ENCODE measurements at regions not wholly inside any gene's neighbourhood (a gene's known extent, or its start where the extent isn't known, plus 50 kb on each side); places are given as distances from the start of the nearest gene placed in this dataset.

DNA sequence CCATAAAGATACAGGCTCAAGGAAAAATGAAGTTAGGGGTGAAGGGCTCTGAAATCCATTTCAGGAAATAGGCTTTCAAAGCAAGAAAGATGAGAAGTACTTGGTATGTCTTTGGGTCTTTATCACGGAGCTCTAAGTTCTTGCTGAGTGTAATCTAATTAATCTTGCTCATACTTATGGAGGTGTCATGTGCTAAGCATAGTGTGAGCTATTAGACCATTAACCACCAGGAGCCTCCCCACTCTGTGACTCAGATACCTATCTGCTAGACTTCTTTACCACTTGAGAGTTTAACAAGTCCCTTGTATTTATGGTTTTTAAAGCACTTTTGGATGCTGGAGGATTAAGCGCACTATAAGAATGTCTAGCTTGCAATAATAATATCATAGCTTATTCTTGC, 678.7 kb downstream of the EPHA4 start:
- TF ChIP-seq POLR2A (IDR thresholded peaks at IDR 0.05): no peak
- TF ChIP-seq, protein P1, sequence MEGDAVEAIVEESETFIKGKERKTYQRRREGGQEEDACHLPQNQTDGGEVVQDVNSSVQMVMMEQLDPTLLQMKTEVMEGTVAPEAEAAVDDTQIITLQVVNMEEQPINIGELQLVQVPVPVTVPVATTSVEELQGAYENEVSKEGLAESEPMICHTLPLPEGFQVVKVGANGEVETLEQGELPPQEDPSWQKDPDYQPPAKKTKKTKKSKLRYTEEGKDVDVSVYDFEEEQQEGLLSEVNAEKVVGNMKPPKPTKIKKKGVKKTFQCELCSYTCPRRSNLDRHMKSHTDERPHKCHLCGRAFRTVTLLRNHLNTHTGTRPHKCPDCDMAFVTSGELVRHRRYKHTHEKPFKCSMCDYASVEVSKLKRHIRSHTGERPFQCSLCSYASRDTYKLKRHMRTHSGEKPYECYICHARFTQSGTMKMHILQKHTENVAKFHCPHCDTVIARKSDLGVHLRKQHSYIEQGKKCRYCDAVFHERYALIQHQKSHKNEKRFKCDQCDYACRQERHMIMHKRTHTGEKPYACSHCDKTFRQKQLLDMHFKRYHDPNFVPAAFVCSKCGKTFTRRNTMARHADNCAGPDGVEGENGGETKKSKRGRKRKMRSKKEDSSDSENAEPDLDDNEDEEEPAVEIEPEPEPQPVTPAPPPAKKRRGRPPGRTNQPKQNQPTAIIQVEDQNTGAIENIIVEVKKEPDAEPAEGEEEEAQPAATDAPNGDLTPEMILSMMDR (IDR thresholded peaks at IDR 0.05): no peak
- TF ChIP-seq POLR2AphosphoS5 (IDR thresholded peaks at IDR 0.05; ENCODE audit: insufficient read depth in 1 of 2, low read depth in 1 of 2): no peak
- Histone ChIP-seq H3K9me3 (no peaks in the 10 kb centered on the region), H3K4me3 (no peak overlapping the region), H3K4me1 (no peaks in the 10 kb centered on the region), H3K36me3 (no peaks in the 10 kb centered on the region), H3K27me3 (no peaks in the 10 kb centered on the region), H3K27ac (no peak overlapping the region)
- no peak for DNase-seq (ENCODE audit: extremely low spot score in 2 of 2)
- intact Hi-C loops (cut with DNase I): no loop called here

DNA sequence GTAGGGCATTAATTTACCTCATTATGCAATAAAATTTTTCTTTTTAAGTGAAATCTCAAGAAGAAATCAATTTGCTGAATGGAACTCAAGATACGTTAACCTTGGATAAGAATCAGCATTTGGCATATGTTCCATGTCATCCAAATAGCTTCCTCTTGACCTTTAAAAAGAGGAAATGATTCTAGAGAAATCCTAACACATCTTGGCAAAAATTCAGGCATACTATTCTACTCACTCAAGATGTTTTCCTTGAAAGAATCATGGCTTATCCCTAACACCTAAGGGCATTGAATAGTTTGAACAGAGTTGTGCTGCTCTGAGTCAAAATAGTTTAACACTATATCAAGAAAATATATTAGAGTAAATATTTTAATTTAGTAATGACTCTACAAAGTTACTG, 678.0 kb downstream of the EPHA4 start:
- H3K9me3 ChIP-seq: no peaks in the 10 kb centered on the region
- intact Hi-C loops (cut with DNase I): no loop called here
- TF ChIP-seq POLR2AphosphoS5 (IDR thresholded peaks at IDR 0.05; ENCODE audit: insufficient read depth in 1 of 2, low read depth in 1 of 2): no peak
- no peak for TF ChIP-seq POLR2A (IDR thresholded peaks at IDR 0.05)
- TF ChIP-seq, protein P1 (IDR thresholded peaks at IDR 0.05): no peak

GRCh38 chr2:220899492-220899891, 672.6 kb downstream of the EPHA4 start:
- TF ChIP-seq POLR2AphosphoS5 (IDR thresholded peaks at IDR 0.05; ENCODE audit: insufficient read depth in 1 of 2, low read depth in 1 of 2): no peak
- no peak for TF ChIP-seq POLR2A (IDR thresholded peaks at IDR 0.05)
- TF ChIP-seq, protein P1 (IDR thresholded peaks at IDR 0.05): no peak
- Histone ChIP-seq H3K27ac (no peak overlapping the region), H3K4me1 (no peaks in the 10 kb centered on the region), H3K36me3 (no peaks in the 10 kb centered on the region), H3K27me3 (no peaks in the 10 kb centered on the region), H3K4me3 (no peak overlapping the region), H3K9me3 (no peaks in the 10 kb centered on the region)
- intact Hi-C loops (cut with DNase I): no loop called here
- DNase-seq (ENCODE audit: extremely low spot score in 2 of 2): no peak

More for the DNA sequence above, 678.0 kb downstream of the EPHA4 start:
- Histone ChIP-seq H3K27me3 (no peaks in the 10 kb centered on the region), H3K4me1 (no peaks in the 10 kb centered on the region), H3K27ac (no peak overlapping the region), H3K36me3 (no peaks in the 10 kb centered on the region), H3K4me3 (no peak overlapping the region)
- no peak for DNase-seq (ENCODE audit: extremely low spot score in 2 of 2)

GRCh38 chr2:220904015-220904414, 668.1 kb downstream of the EPHA4 start:
- H3K27me3 ChIP-seq: no peaks in the 10 kb centered on the region
- H3K4me3 ChIP-seq: no peak overlapping the region
- no peaks in the 10 kb centered on the region for H3K4me1 ChIP-seq
- intact Hi-C loops (cut with DNase I): no loop called here
- H3K27ac ChIP-seq: no peak overlapping the region
- no peak for DNase-seq (ENCODE audit: extremely low spot score in 2 of 2)
- no peak for TF ChIP-seq POLR2AphosphoS5 (IDR thresholded peaks at IDR 0.05; ENCODE audit: insufficient read depth in 1 of 2, low read depth in 1 of 2)
- no peaks in the 10 kb centered on the region for H3K36me3 ChIP-seq
- no peaks in the 10 kb centered on the region for H3K9me3 ChIP-seq

DNA sequence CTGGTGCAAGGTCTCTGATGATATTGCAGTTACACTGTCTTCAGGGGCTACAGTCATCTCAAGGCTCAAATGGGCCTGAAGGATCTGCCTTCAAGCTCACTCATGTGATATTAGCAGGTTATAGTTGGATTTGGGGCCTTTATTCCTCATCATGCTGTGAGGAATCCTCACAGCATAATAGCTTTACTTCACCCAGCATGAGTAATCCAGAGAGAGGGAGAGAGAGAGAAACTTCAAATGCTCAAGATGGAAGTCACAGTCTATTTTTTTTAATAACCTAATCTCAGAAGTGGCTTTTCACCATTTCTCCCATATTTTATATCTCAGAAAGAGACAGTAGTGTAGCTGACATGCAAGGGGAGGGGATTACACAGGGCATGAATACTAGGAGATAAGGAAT, 658.7 kb downstream of the EPHA4 start:
- Histone ChIP-seq H3K27me3 (no peaks in the 10 kb centered on the region), H3K36me3 (no peaks in the 10 kb centered on the region), H3K9me3 (no peaks in the 10 kb centered on the region), H3K27ac (no peak overlapping the region), H3K4me3 (no peak overlapping the region), H3K4me1 (no peaks in the 10 kb centered on the region)
- TF ChIP-seq POLR2AphosphoS5 (IDR thresholded peaks at IDR 0.05; ENCODE audit: insufficient read depth in 1 of 2, low read depth in 1 of 2): no peak
- no peak for TF ChIP-seq POLR2A (IDR thresholded peaks at IDR 0.05)
- TF ChIP-seq, protein P1 (IDR thresholded peaks at IDR 0.05): no peak
- DNase-seq (ENCODE audit: extremely low spot score in 2 of 2): no peak
- intact Hi-C loops (cut with DNase I): no loop called here
